G401 (cell line): ENCODE measurements at regions not wholly inside any gene's neighbourhood (a gene's known extent, or its start where the extent isn't known, plus 50 kb on each side); places are given as distances from the start of the nearest gene placed in this dataset.
"Not testable (repeated sequence)": the region's sequence is repeated elsewhere in the genome, so short reads cannot be mapped to it uniquely, and the experiment has no call there.

ENCODE experiments used
- DNase-seq: peaks from one replicate; pipeline ENCODE4 v3.0.0-alpha.2; 2015; ENCODE audit warnings: low spot score
- in situ Hi-C: cut with HindIII; loops from 2 replicates; pipeline ENCODE4 v1.10.0; 2016; ENCODE audit warnings: low sequenced_read_pairs, mixed read lengths

- no peak for DNase-seq
- in situ Hi-C loops, result no loop called here
Observed at GRCh38 chr2:239662413-239663120, 261.7 kb upstream of the HDAC4 start.

GRCh38 chr2:239661334-239662312 lies 260.8 kb upstream of the HDAC4 start:
- no peak for DNase-seq
- in situ Hi-C loops, result no loop called here

GRCh38 chr2:239660390-239661230 lies 259.8 kb upstream of the HDAC4 start:
- no peak for DNase-seq
- in situ Hi-C loops, result no loop called here

- no peak for DNase-seq
- in situ Hi-C loops, result no loop called here
Observed at GRCh38 chr2:239657992-239658391, 257.2 kb upstream of the HDAC4 start.

GRCh38 chr2:239657236-239657635 lies 256.4 kb upstream of the HDAC4 start:
- in situ Hi-C loops, result no loop called here
- DNase-seq, result no peak

DNA sequence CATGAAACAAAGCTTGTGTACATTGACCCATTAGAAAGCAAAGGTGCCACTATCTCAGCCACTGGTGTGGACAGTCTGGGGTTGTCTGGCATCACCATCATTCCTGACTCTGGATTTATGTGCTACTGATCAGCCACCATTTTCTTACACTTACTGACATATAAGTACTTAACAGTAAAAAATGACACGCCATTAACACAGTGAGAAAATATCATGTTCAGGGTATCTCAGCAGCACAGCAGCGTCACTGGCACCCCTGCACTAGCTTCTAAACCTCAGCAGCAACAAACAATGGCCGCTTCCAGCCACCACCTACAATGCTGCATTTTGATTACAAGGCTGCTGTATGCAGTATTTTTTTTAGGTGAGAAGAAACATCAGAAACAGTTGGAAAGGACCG lies 253.4 kb upstream of the HDAC4 start:
- no peak for DNase-seq
- in situ Hi-C loops, result no loop called here

DNA sequence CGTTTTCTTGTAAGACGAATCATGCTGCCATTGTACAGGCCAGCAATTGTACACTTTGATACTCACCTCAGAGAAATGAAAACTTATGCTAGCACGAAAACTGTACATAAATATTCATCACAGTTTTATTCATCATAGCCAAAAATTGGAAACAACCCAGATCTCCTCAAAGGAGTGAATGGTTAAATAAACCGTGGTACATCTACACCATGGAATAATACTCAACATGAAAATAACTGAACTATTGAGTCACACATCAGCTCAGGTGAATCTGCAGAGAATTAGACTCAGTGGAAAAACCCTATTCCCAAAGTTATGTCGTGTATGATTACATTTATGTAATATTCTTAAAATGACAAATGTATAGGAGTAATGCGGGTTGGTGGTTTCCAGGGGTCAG lies 251.0 kb upstream of the HDAC4 start:
- DNase-seq, result no peak
- in situ Hi-C loops, result no loop called here

DNA sequence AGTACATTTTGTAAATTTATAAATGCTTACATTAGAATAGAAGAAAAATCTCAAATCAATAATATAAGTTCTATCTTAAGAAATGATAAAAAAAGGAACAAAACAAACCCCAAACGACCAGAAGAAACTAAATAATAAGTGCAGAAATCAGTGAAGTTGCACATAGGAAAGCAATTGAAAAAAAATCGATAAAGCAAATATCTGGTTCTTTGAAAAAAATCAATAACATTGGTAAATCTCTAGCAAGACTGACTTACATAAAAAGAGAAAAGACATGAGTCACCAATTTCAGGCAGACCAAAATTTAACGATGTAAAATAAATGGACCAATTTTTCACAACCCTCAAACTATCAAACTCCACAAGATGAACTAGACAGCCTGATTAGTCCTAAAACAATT lies 249.9 kb upstream of the HDAC4 start:
- no peak for DNase-seq
- in situ Hi-C loops, result no loop called here

DNA sequence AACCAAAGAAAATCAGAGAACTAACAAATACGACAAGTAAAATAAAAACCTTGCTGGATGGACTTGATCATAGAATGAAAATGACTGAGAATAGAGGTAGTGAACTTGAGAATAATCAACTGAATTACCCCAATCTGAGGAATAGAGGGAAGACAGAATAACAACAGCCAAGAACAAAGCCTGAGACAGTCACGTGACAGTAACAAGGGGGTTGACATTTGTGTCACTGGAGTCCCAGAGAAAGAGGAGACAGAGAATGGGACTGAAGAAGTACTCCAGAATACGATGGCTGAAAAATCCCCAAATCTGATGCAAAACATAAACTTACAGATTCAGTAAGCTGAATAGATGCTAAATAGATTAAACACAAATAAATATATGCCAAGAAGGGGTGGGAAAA lies 248.5 kb upstream of the HDAC4 start:
- DNase-seq, result no peak
- in situ Hi-C loops, result no loop called here

GRCh38 chr2:239648607-239649006 lies 247.8 kb upstream of the HDAC4 start:
- no peak for DNase-seq
- in situ Hi-C loops, result no loop called here

DNA sequence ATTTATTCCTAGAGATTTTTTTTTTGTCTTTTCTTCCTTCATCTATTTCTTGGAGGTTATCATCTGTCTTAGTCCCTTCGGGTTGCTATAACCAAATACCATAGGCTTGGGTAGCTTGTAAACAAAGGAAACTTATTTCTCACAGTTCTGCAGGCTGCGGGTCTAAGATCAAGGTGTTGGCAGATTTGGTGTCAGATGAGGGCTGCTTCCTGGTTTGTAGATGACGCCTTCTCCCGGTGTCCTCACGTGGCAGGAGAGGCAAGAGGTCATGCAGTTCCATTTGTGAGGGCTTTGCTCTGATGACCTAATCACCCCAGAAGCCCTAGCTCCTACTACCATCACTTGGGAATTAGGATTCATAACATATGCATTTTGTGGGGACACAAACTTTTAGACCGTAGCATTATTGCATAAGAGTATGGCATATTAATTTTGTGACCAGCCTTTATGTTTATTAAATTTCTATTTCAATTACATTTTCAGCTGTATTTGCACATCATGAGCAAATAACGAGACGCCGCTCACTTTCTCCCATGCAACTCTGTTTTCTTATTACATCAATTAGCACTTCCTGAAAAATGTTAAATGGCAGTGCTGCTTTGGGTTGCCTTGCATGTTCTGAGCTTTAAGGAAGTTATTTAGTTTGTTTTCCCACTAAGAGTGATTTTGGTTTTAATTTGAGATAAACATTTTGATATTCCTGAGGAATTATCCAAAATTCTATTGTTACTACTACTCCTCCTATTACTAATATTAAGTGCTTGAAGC lies 246.4 kb upstream of the HDAC4 start:
- no peak for DNase-seq
- in situ Hi-C loops, result no loop called here

DNA sequence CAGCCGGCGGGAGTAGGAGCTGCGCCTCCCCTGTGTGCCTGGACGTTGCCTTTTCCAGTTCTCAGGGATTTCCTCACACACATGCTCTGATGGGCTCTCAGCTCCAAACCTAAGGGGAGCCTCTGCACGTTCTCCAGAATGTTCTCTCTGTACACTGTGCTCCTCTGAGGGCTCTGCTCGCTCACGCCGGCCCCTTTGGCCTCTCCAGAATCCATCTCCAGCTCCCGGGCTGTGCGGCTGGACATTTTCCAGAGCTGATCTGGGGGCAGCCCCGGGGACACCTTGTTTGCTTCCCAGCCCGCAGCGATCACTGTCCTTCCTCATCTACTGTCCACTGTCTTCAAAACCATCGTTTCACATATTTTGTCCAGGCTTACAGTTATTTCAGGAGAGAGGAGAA lies 245.4 kb upstream of the HDAC4 start:
- DNase-seq, result no peak
- in situ Hi-C loops, result no loop called here

DNA sequence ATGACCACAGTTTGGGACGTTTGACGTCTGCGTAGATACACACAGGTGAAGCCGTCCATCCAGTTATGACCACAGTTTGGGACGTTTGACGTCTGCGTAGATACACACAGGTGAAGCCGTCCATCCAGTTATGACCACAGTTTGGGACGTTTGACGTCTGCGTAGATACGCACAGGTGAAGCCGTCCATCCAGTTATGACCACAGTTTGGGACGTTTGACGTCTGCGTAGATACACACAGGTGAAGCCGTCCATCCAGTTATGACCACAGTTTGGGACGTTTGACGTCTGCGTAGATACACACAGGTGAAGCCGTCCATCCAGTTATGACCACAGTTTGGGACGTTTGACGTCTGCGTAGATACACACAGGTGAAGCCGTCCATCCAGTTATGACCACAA lies 243.8 kb upstream of the HDAC4 start:
- DNase-seq, in situ Hi-C loops: not testable (repeated sequence)

DNA sequence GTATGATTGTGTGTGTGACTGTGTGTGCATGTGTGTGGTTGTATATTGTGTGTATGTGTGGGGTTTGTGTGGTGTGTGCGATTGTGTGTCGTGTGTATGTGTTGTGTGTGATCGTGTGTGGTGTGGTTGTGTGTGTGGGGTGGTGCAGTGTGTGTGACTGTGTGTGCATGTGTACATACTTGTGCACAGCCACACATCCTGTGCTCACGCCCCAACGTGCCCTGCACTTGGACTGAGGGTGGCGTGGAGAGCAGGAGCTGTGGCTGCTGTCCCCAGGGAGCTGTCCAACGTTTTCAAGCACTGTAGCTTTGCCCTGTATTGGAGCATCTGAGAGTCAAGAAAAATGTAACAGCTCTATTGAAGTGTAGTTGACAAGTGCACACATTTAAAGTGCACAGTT lies 243.2 kb upstream of the HDAC4 start:
- in situ Hi-C loops, result no loop called here
- no peak for DNase-seq

- in situ Hi-C loops, result no loop called here
- no peak for DNase-seq
Observed at GRCh38 chr2:239642406-239643004, 241.7 kb upstream of the HDAC4 start.

- in situ Hi-C loops, DNase-seq: not testable (repeated sequence)
Observed at GRCh38 chr2:239641904-239642303, 241.1 kb upstream of the HDAC4 start.

- in situ Hi-C loops, result no loop called here
- no peak for DNase-seq
Observed at GRCh38 chr2:239640676-239641578, 240.1 kb upstream of the HDAC4 start.

DNA sequence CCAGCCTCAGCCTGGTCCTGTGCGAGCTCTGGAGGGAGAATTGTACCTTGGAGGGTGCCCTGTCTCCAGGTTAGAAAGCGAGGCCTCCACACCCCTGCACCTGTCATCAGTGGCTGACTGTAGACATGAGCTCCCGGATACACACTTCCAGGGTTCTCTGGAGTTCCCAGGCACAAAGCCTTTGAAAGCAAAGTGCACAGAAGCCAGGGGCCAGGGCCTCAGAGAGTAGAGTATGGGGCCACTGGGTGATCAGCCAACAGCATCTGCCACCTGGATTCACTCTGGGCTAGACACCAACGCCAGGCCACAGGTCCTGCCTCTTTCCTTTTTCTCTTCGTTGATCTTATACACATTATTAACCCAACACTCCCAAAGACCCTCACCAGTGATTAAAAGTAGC lies 239.4 kb upstream of the HDAC4 start:
- DNase-seq, result no peak
- in situ Hi-C loops, result no loop called here
